Erythroblast (primary cell): ENCODE measurements at regions not wholly inside any gene's neighbourhood (a gene's known extent, or its start where the extent isn't known, plus 50 kb on each side); places are given as distances from the start of the nearest gene placed in this dataset.

Experiments
- GATA1 ChIP-seq: IDR thresholded peaks from 2 replicates; pipeline ENCODE4 v1.6.1; 2011; ENCODE audit warnings: low read depth, mild to moderate bottlenecking, control low read depth, low read length, moderate library complexity
- POLR2A ChIP-seq: IDR thresholded peaks from 2 replicates; pipeline ENCODE4 v1.6.1; 2011; ENCODE audit warnings: mild to moderate bottlenecking, low read length

DNA sequence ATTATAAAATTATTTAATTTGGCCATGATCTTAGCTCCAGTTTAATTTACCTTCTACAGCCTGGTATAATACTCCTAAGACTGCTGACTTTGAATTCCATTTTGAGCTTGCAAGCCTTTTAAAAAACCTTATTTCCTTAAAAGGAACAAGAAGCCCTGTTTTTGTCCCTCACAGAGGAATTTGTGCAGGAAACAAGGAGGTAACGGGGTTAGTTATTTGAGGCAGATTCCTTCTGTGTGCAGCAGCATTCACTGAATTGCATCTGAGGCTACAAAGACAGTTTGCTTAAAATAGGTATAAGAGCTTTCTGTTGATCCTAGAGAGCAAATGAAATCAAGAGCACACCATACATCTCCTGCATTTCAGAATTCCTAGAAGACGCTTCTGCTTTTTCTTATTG, 403.3 kb upstream of the PRICKLE1 start:
- TF ChIP-seq POLR2A (no peak), GATA1 (no peak)
